ENCODE measurements at regions not wholly inside any gene's neighbourhood (a gene's known extent, or its start where the extent isn't known, plus 50 kb on each side); places are given as distances from the start of the nearest gene placed in this dataset.

DNA sequence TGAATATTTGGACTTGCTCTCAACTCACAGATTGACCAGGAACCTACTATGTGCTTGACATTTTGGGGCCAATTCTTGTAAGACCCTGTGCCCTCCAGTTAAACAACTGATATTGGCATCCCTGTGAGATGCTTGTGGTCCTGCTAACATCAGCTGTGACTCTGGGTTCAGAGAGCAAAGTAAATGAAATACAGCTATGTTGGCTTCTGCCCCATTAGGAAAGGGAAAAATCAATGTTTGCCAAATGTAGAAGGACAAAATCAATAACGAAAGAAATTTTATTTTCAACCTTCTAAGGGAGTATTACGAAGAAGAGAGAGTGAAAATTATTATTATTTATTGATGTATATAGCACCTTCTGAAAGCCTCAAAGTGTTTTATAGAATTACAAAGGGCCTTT is 266.9 kb upstream of the ARID1B start:
- no peak for DNase-seq

DNA sequence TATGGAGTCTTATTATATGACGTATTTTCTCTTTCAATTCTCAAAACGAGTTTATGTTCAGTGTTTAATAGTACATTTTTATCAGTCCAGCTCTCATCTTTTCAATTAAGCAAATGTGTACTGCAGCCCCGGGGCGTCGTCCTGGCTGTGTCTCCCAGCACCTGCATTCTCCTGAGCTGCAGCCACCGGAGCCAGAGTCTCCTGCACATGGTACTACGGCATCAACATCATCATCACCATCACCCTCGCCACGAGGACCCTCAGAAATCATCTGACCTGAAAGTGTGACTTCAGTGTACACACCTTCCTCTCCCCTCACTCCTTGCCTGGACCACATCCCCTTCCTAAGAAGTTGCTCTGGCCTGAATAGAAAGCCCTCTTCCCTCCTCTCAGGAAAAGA is 267.7 kb upstream of the ARID1B start:
- no peak for DNase-seq

- no peak for DNase-seq
These were observed 268.3 kb upstream of the ARID1B start for GRCh38 chr6:156508923-156509322.

GRCh38 chr6:156508126-156508525 is 269.1 kb upstream of the ARID1B start:
- DNase-seq, result no peak

DNA sequence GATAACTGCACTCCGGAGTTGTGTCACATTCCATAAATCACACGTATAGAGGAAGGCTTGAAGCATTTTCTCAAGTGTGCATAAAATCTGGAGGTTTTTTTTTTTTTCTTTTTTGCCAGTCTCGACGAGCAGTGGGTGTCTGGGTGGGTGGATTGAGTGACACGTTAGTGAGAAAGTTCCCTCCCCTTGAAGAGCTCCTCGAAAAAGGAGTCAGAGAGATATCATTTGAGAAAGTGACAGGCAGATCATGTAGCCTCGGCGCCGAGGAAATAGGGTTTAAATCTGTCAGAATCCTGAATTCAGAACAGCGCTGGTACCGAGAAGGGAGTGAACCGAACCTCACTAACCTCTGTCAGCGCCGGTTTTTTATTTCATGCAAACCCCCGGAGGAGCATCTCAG is 269.5 kb upstream of the ARID1B start:
- DNase-seq, result no peak

DNA sequence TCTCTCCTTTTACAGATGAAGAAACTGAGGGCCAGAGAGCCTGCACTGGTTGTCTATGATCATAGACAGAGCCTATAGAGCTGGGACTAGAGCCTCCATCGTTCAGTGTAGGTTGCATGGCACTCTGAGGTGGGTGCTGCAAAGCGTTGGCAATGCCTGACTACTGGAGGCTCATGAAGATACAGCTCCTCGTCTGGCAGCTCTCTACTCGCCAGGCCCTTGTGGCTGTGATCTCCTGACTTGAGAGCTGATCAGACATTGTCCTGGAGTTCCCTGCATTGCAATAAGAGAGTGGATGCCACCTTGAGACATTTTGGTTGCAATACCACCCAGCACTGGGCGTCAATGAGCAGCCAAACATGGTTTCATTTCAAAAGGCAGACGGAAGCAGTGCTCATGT is 270.1 kb upstream of the ARID1B start:
- no peak for DNase-seq

GRCh38 chr6:156502969-156503504 is 274.1 kb upstream of the ARID1B start:
- DNase-seq, result no peak

- no peak for DNase-seq
These were observed 279.6 kb upstream of the ARID1B start for GRCh38 chr6:156497618-156498017.

- DNase-seq, result no peak
These were observed 289.3 kb upstream of the ARID1B start for GRCh38 chr6:156487877-156488276.

- DNase-seq, result no peak
These were observed 292.0 kb upstream of the ARID1B start for GRCh38 chr6:156485150-156485549.

DNA sequence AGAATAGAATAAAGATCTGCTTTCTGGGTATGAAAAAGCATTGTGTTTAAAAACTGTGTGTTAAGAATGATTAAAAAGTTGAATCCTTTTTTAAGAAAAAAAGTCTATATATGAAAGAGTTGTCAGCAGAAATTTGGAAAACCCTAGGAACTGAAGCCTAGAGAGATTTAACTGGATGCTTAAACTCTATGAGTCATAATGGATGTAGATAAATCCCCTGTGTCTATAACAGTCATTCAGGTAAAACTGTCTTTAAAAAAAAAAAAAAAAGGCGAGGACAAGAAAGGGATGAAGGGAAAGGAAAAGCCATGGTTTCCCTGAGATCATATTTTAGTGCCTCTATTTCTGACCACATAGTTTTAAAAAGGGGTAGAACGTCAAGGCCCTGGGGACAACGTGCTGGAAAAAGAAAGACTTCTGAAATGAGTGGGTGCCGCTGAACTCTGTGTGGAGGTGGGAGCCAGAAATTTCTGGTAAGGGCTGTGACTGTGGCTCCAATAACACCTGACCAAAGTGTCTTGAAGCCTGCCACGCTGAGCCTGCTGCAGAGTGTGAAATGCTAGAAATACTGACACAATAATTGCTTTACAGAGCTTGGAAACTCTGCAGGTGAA is 302.6 kb upstream of the ARID1B start:
- no peak for DNase-seq

GRCh38 chr6:156471000-156471399 is 306.2 kb upstream of the ARID1B start:
- no peak for DNase-seq

DNA sequence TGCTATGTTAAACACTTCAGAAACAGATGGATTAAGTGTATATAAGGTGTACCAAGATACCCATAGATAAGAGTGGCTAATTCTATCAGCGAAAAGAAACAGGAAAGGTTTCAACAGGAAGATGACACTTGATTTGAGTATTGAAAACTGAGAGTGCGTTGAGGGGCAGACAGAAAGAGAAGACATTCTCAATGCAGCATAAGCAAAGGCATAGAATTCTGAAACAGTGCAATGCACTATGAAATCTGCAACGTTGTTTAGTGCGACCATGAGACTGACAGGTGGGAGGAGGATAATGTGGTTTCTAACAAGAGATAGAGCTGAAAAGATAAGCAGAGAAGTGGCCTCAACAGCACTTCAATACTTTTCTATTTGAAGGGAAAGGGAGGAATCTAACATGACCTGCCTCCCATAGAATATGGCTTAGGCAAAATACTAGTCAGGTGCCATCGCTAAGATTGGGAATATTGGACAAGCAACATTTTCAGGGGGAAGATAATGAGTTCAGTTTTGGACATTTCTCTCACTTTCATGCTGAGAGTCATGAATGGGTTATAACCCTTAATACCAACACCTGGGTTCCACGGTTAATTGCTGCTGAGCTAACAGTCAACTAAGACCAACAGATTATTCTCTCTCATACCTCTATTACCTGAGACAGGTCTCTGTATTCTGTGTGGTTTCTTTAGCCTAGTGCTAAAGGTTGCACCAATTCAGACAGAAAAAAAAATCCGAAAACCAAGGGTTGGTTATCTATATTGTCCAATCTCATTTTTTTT is 312.9 kb upstream of the ARID1B start:
- no peak for DNase-seq

DNA sequence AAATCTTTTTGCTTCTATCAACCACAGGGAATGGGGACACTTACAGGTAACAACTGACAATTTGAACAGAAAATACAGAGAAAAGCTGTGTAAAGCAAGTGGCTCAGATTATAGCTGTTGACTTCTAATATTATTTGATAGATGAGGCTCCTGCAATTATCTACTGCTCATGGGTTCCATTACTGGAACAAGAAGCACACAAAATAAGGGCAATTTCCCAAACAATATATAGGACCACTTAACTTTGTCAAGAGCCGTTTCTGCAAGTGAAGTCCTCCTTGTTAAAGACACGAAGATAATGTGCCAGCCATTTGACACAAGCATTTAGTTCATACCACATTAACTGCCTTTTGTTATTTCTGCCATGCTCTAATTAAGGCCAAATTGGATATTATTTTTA is 315.5 kb upstream of the ARID1B start:
- no peak for DNase-seq

GRCh38 chr6:156457601-156458000 is 319.6 kb upstream of the ARID1B start:
- no peak for DNase-seq

GRCh38 chr6:156455847-156456246 is 321.3 kb upstream of the ARID1B start:
- DNase-seq, result no peak

- no peak for DNase-seq
These were observed 322.3 kb upstream of the ARID1B start for GRCh38 chr6:156454867-156455266.

DNA sequence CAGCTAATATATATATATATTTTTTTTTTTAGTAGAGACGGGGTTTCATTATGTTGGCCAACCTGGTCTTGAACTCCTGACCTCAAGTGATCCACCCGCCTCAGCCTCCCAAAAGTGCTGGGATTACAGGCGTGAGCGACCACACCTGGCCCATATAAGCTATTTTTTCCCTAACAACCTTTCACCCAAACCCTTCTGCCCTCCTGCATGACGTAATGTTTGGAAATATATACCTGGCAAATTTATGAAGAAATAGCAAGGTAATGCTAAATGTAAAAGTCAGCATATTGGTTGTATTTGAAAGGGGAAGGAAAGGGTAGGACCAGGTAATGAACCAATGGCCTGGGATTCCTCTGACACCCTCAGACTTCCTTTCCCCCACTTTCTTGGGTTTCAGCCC is 325.5 kb upstream of the ARID1B start:
- DNase-seq, result no peak

DNA sequence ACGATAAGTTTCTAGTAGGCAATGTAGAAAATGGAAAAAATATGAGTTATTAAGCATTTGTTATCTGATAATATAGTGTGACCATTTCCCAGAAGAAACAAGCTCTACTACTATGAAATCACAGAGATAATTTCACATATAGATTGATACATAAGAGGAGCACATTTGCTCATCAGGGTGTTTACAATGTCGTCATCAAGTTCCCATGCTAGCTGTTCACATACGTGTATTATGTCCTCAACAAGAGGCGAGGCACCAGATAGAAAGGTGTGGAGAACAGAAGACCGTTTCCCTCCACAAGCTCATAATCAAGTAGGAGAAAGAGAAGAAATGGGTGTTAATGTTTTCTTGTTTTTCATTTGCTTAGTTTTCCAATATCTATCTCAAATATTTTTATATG is 326.1 kb upstream of the ARID1B start:
- DNase-seq, result no peak

DNA sequence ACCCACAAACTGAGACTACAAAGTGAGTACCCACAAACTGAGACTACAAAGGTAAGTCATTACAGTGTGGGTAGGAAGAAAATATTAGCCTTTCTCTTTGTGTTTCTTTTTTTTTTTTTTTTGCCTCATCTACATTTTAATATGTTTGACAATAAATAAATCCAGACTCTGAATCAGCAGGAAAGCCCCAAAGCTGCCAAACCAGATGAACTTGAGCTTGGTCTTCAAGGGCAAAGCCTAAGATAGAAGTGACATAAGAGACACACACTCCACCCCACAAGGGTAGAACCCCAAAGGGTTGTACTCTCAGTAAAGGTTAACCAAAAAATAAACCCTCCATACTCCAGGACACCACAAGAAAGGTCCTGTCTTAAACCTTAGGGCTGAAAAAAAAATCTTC is 326.8 kb upstream of the ARID1B start:
- DNase-seq, result no peak

DNA sequence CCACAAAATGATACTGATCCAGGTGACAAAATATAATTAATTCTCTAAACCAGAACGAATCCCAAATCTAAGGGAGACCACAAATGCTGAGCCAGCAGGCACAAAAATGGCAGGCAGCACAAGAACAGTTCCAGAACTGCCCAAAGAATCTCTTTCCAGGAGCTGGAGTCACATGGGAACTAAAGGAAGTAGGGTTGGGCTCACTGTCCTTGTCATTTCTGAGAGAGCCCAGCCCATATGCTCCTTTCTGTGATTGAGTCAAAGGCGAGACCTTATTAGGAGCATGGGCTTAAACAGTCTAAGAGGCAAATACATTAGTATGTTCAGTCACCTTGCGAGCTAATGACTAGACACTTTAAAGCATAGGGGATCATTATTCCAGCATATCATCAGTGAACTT is 327.6 kb upstream of the ARID1B start:
- DNase-seq, result no peak

DNA sequence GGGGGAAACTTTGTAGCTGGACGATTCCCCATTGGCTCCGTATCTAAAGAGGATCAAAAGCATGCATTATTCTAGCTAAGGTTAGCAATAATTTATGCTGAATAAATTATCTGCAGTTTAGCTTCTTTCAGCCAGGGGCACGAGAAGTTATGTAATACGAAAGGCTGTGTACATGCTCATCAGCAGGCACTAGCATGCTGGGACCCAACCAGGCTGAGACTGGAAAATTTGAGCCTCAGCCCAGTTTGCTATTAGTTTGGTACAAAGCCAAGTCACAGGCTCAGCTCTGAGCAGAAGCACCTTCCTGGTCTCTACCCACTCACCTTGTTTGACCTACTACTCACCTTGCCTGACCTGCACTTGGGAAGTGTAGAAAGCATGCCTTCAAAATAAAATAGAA is 328.1 kb upstream of the ARID1B start:
- DNase-seq, result no peak

DNA sequence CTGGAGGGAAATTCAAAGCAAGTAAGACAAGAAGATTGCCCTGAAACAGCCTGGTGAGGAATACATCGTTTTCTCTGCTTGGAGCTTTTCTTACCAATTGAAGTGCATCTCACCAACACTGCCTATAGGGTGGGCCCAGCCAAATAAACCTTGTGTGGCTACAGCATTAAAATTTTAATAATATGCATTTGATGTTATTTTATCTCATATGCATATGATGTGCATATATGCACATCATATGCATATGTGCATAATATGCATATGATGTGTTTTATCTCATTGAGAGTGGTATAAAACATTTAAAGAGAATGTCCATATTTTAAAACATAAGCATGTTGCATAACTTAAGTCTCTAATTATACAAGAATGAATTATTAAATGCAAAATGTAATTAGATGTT is 328.6 kb upstream of the ARID1B start:
- no peak for DNase-seq

DNA sequence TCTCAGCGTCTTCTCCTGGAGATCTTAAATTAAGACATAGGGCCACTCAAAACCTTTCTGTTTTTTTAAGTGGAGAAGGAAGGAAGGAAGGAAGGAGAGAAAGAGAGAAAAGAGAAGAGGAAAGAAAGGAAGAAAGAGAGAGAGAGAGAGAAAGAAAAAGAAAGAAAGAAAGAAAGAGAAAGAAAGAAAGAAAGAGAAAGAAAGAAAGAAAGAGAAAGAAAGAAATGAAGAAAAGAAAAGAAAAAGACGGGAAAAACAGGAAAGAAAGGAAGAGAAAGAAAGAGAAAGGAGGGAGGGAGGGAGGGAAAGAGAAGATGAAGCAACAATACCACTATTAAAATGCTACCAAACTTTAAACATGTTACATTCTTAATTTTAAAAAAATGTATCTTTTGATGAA is 336.5 kb upstream of the ARID1B start:
- DNase-seq, result no peak

Data from activated CD4-positive, alpha-beta T cell treated with anti-CD3 and anti-CD28 coated beads for 1 hour (primary cell).